ENCODE measurements at regions not wholly inside any gene's neighbourhood (a gene's known extent, or its start where the extent isn't known, plus 50 kb on each side); places are given as distances from the start of the nearest gene placed in this dataset.
"Not testable (repeated sequence)": the region's sequence is repeated elsewhere in the genome, so short reads cannot be mapped to it uniquely, and the experiment has no call there.

DNA sequence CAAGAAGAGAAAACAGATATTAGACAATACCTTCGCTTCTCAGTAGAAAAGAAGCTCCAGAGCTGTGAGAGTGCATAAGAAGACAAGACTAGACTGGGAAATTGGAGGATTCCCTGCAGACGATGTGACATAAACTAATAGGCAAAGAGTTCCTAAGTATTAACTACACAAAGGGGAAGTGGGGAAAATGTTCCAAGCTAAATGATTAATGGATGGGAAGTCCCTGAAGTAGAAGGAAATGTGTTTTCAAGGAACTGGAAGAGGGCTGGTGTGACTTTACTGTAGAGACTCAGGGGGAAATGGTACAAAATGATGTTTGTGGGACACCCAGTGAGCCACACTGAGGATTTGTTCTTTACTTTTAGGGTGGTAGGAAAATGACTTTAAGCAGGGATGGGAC lies 69.7 kb upstream of the DCLK2 start:
- H3K27me3 ChIP-seq (replicated peaks in 1 of 2; ENCODE audit: control insufficient read depth in 2 of 2, extremely low read depth in 1 of 2, insufficient read depth in 2 of 2, low read length in 1 of 2): no peaks in the 10 kb centered on the region
- no peak overlapping the region for H3K4me3 Mint-ChIP-seq
- H3K4me3 ChIP-seq (ENCODE audit: control insufficient read depth in 1 of 2, extremely low read depth in 1 of 2, low read length in 1 of 2): no peak overlapping the region
- WGBS (ENCODE audit: insufficient coverage): no CpG with 5 or more reads among the region's 2 CpGs
- DNase-seq (no peak), ATAC-seq (replicated peaks in 1 of 4) (no peak)
- H3K27ac ChIP-seq (ENCODE audit: low read length): no peak overlapping the region
- no peaks in the 10 kb centered on the region for H3K9me3 ChIP-seq
- CTCF ChIA-PET: no interaction called here
- no peaks in the 10 kb centered on the region for H3K9me3 Mint-ChIP-seq
- POLR2A ChIA-PET: no interaction called here
- no peaks in the 10 kb centered on the region for H3K36me3 ChIP-seq (ENCODE audit: control insufficient read depth in 2 of 2, extremely low read depth in 1 of 2, insufficient read depth in 1 of 2, low read length in 1 of 2)
- H3K27ac Mint-ChIP-seq: no peak overlapping the region
- no peaks in the 10 kb centered on the region for H3K4me1 Mint-ChIP-seq
- peaks cover 4 to 8% of the 10 kb centered on the region in 2 donors for H3K27me3 Mint-ChIP-seq
- no peaks in the 10 kb centered on the region for H3K36me3 Mint-ChIP-seq
- no peaks in the 10 kb centered on the region for H3K4me1 ChIP-seq (ENCODE audit: control insufficient read depth in 1 of 2, extremely low read depth in 1 of 2, insufficient read depth in 2 of 2, low read length in 2 of 2)

GRCh38 chr4:150009533-150009932 lies 68.7 kb upstream of the DCLK2 start:
- Histone ChIP-seq H3K36me3 (ENCODE audit: control insufficient read depth in 2 of 2, extremely low read depth in 1 of 2, insufficient read depth in 1 of 2, low read length in 1 of 2) (no peaks in the 10 kb centered on the region), H3K4me3 (ENCODE audit: control insufficient read depth in 1 of 2, extremely low read depth in 1 of 2, low read length in 1 of 2) (no peak overlapping the region), H3K4me1 (ENCODE audit: control insufficient read depth in 1 of 2, extremely low read depth in 1 of 2, insufficient read depth in 2 of 2, low read length in 2 of 2) (no peaks in the 10 kb centered on the region), H3K27ac (ENCODE audit: low read length) (no peak overlapping the region), H3K9me3 (no peaks in the 10 kb centered on the region), H3K27me3 (replicated peaks in 1 of 2; ENCODE audit: control insufficient read depth in 2 of 2, extremely low read depth in 1 of 2, insufficient read depth in 2 of 2, low read length in 1 of 2) (no peaks in the 10 kb centered on the region)
- no peak overlapping the region for H3K4me3 Mint-ChIP-seq
- H3K4me1 Mint-ChIP-seq: no peaks in the 10 kb centered on the region
- no peak overlapping the region for H3K27ac Mint-ChIP-seq
- POLR2A ChIA-PET: no interaction called here
- no peak for ATAC-seq (replicated peaks in 1 of 4)
- no peaks in the 10 kb centered on the region for H3K9me3 Mint-ChIP-seq
- H3K36me3 Mint-ChIP-seq: no peaks in the 10 kb centered on the region
- CTCF ChIA-PET: no interaction called here
- WGBS (ENCODE audit: insufficient coverage): 100% methylated on average over 1 of the region's 2 CpGs
- no peak for DNase-seq
- peaks cover 4 to 11% of the 10 kb centered on the region in 2 donors for H3K27me3 Mint-ChIP-seq

- H3K4me3 ChIP-seq (ENCODE audit: control insufficient read depth in 1 of 2, extremely low read depth in 1 of 2, low read length in 1 of 2): no peak overlapping the region
- H3K9me3 ChIP-seq: no peaks in the 10 kb centered on the region
- 44% methylated on average over 4 of the region's 6 CpGs for WGBS (ENCODE audit: insufficient coverage)
- H3K36me3 ChIP-seq (ENCODE audit: control insufficient read depth in 2 of 2, extremely low read depth in 1 of 2, insufficient read depth in 1 of 2, low read length in 1 of 2): no peaks in the 10 kb centered on the region
- no peak overlapping the region for H3K27ac ChIP-seq (ENCODE audit: low read length)
- peaks cover 6 to 9% of the 10 kb centered on the region in 2 donors for H3K27me3 Mint-ChIP-seq
- no peaks in the 10 kb centered on the region for H3K4me1 ChIP-seq (ENCODE audit: control insufficient read depth in 1 of 2, extremely low read depth in 1 of 2, insufficient read depth in 2 of 2, low read length in 2 of 2)
- H3K4me3 Mint-ChIP-seq: no peak overlapping the region
- H3K36me3 Mint-ChIP-seq: no peaks in the 10 kb centered on the region
- ChIA-PET CTCF (no interaction called here), POLR2A (no interaction called here)
- ATAC-seq (replicated peaks in 1 of 4) (no peak), DNase-seq (peak in 1 of 35 experiments; percentile 3)
- peaks cover 0 to 4% of the 10 kb centered on the region in 2 experiments for H3K27me3 ChIP-seq (replicated peaks in 1 of 2; ENCODE audit: control insufficient read depth in 2 of 2, extremely low read depth in 1 of 2, insufficient read depth in 2 of 2, low read length in 1 of 2)
- H3K9me3 Mint-ChIP-seq: no peaks in the 10 kb centered on the region
- H3K27ac Mint-ChIP-seq: no peak overlapping the region
- H3K4me1 Mint-ChIP-seq: no peaks in the 10 kb centered on the region
Observed at GRCh38 chr4:150010525-150011126, 67.6 kb upstream of the DCLK2 start.

DNA sequence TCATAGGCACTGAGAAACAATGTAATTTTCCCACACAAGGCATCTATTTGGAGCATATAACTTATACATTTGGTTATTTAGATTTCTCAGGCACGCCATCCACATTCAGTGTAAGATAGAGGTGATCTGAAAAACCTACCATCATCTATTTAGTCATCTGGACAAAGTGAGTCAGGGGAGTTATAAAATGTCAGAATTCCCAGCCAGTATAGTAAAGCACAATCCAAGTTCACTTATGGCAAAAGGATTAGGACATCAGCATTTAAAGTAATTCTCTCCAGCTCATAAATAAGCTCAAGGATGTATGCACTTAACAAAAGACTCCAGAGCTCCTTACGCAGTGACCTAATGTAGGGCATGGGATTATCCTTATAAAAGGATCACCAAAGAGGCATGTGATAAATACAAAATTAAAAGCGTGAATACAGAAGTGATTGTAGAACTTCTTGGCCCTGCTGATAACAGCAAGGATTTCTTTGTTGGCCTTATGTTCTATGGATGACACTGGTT lies 65.3 kb upstream of the DCLK2 start:
- H3K27me3 ChIP-seq (replicated peaks in 1 of 2; ENCODE audit: control insufficient read depth in 2 of 2, extremely low read depth in 1 of 2, insufficient read depth in 2 of 2, low read length in 1 of 2): peaks cover 0 to 4% of the 10 kb centered on the region in 2 experiments
- no peak overlapping the region for H3K27ac Mint-ChIP-seq
- H3K4me1 ChIP-seq (ENCODE audit: control insufficient read depth in 1 of 2, extremely low read depth in 1 of 2, insufficient read depth in 2 of 2, low read length in 2 of 2): no peaks in the 10 kb centered on the region
- ATAC-seq (replicated peaks in 1 of 4) (no peak), DNase-seq (no peak)
- ChIA-PET POLR2A (interaction anchor here in 1 of 2 donors (0.6 kb wide), 1 partner anchor 9 kb away, joined by 3 read pairs; no protein-coding TSS in a partner anchor), CTCF (no interaction called here)
- no peaks in the 10 kb centered on the region for H3K9me3 ChIP-seq
- no peak overlapping the region for H3K4me3 ChIP-seq (ENCODE audit: control insufficient read depth in 1 of 2, extremely low read depth in 1 of 2, low read length in 1 of 2)
- peaks cover 0 to 4% (median 0%) of the 10 kb centered on the region in 3 donors for H3K9me3 Mint-ChIP-seq
- no peak overlapping the region for H3K4me3 Mint-ChIP-seq
- H3K4me1 Mint-ChIP-seq: no peaks in the 10 kb centered on the region
- no peaks in the 10 kb centered on the region for H3K36me3 ChIP-seq (ENCODE audit: control insufficient read depth in 2 of 2, extremely low read depth in 1 of 2, insufficient read depth in 1 of 2, low read length in 1 of 2)
- no peak overlapping the region for H3K27ac ChIP-seq (ENCODE audit: low read length)
- peaks cover 6 to 18% of the 10 kb centered on the region in 2 donors for H3K27me3 Mint-ChIP-seq
- WGBS (ENCODE audit: insufficient coverage): no CpG with 5 or more reads among the region's 3 CpGs
- no peaks in the 10 kb centered on the region for H3K36me3 Mint-ChIP-seq

GRCh38 chr4:150015910-150016309 lies 62.3 kb upstream of the DCLK2 start:
- H3K4me1 Mint-ChIP-seq; DNase-seq; H3K36me3 Mint-ChIP-seq; H3K4me3 ChIP-seq (ENCODE audit: control insufficient read depth in 1 of 2, extremely low read depth in 1 of 2, low read length in 1 of 2); H3K9me3 ChIP-seq; POLR2A ChIA-PET; ATAC-seq (replicated peaks in 1 of 4); H3K4me1 ChIP-seq (ENCODE audit: control insufficient read depth in 1 of 2, extremely low read depth in 1 of 2, insufficient read depth in 2 of 2, low read length in 2 of 2); H3K4me3 Mint-ChIP-seq; H3K27ac ChIP-seq (ENCODE audit: low read length); H3K27ac Mint-ChIP-seq; H3K27me3 ChIP-seq (replicated peaks in 1 of 2; ENCODE audit: control insufficient read depth in 2 of 2, extremely low read depth in 1 of 2, insufficient read depth in 2 of 2, low read length in 1 of 2); H3K36me3 ChIP-seq (ENCODE audit: control insufficient read depth in 2 of 2, extremely low read depth in 1 of 2, insufficient read depth in 1 of 2, low read length in 1 of 2); H3K9me3 Mint-ChIP-seq: not testable (repeated sequence)
- peaks cover 6 to 18% of the 10 kb centered on the region in 2 donors for H3K27me3 Mint-ChIP-seq
- CTCF ChIA-PET: interaction anchor here in 1 of 2 donors (0.6 kb wide), 1 partner anchor 851 kb away, joined by 5 read pairs; no protein-coding TSS in a partner anchor

- DNase-seq; H3K27ac ChIP-seq (ENCODE audit: low read length); H3K9me3 ChIP-seq; H3K27me3 ChIP-seq (replicated peaks in 1 of 2; ENCODE audit: control insufficient read depth in 2 of 2, extremely low read depth in 1 of 2, insufficient read depth in 2 of 2, low read length in 1 of 2); POLR2A ChIA-PET; H3K27ac Mint-ChIP-seq; H3K4me1 ChIP-seq (ENCODE audit: control insufficient read depth in 1 of 2, extremely low read depth in 1 of 2, insufficient read depth in 2 of 2, low read length in 2 of 2); H3K9me3 Mint-ChIP-seq; ATAC-seq (replicated peaks in 1 of 4); H3K36me3 Mint-ChIP-seq; H3K4me3 ChIP-seq (ENCODE audit: control insufficient read depth in 1 of 2, extremely low read depth in 1 of 2, low read length in 1 of 2); H3K36me3 ChIP-seq (ENCODE audit: control insufficient read depth in 2 of 2, extremely low read depth in 1 of 2, insufficient read depth in 1 of 2, low read length in 1 of 2); H3K4me3 Mint-ChIP-seq; H3K4me1 Mint-ChIP-seq: not testable (repeated sequence)
- 83% methylated on average over 1 of the region's 1 CpG for WGBS (ENCODE audit: insufficient coverage)
- CTCF ChIA-PET: interaction anchor here in 1 of 2 donors (0.7 kb wide), 1 partner anchor 10 kb away, joined by 3 read pairs; no protein-coding TSS in a partner anchor
- peaks cover 7 to 18% of the 10 kb centered on the region in 2 donors for H3K27me3 Mint-ChIP-seq
Observed at GRCh38 chr4:150016621-150017020, 61.6 kb upstream of the DCLK2 start.

Measured in T-cell (primary cell).